ENCODE measurements at regions not wholly inside any gene's neighbourhood (a gene's known extent, or its start where the extent isn't known, plus 50 kb on each side); places are given as distances from the start of the nearest gene placed in this dataset.
"Not testable (repeated sequence)": the region's sequence is repeated elsewhere in the genome, so short reads cannot be mapped to it uniquely, and the experiment has no call there.

GRCh38 chr14:105890474-105891220 is 364.3 kb downstream of the TMEM121 start:
- no peak for DNase-seq (ENCODE audit: low read depth)
- no peak for TF ChIP-seq CTCF (conservative IDR thresholded peaks at IDR 0.05; ENCODE audit: low read depth, low read length)

DNA sequence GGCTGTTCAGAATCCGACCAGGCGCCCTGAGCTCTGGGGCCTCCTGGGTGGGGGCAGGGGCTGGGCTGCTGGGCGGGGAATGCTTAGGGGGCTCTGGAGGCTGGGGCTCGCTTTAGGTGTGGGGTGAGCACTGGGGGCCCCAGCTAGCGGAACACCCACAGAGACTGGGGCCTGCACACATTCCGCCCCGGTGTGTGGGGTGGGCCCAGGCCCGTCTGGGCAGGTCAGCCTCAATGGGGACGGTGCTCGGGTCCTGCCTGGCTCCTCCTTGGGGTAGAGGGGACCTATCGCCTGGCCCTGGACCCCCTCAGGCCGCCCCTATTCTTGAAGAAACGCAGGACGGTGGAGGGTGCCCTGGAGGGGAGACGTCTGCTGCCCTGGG is 364.8 kb downstream of the TMEM121 start:
- no peak for TF ChIP-seq CTCF (conservative IDR thresholded peaks at IDR 0.05; ENCODE audit: low read depth, low read length)
- no peak for DNase-seq (ENCODE audit: low read depth)
- no peak overlapping the region for H3K4me3 ChIP-seq (ENCODE audit: low read length)

More at GRCh38 chr14:105890474-105891220, 364.3 kb downstream of the TMEM121 start:
- no peak overlapping the region for H3K4me3 ChIP-seq (ENCODE audit: low read length)

GRCh38 chr14:105891631-105892452 is 365.5 kb downstream of the TMEM121 start:
- no peak for TF ChIP-seq CTCF (conservative IDR thresholded peaks at IDR 0.05; ENCODE audit: low read depth, low read length)

GRCh38 chr14:105892453-105893441 is 366.4 kb downstream of the TMEM121 start:
- DNase-seq (ENCODE audit: low read depth); H3K4me3 ChIP-seq (ENCODE audit: low read length): not testable (repeated sequence)

More at GRCh38 chr14:105891631-105892452, 365.5 kb downstream of the TMEM121 start:
- no peak for DNase-seq (ENCODE audit: low read depth)
- H3K4me3 ChIP-seq (ENCODE audit: low read length), result no peak overlapping the region

DNA sequence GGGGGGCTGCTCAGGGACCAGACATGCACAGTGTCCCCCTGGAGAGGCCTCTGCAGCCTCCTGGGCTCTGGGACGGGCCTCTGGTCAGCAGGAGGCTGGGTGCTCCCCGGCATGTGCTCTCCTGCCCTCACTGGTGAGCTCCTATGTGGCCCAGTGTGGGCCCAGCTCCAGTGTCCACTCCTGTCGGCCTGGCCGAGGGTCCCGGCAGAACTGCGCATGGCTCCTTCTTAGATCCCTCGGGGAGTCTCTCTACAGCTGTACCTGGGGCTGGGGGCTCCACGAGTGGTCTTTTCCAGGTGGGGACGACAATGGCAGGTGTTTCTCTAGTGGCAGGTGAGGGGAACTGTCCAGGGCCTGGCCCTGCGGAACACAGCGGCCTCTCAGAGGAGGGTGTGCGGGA is 367.3 kb downstream of the TMEM121 start:
- DNase-seq (ENCODE audit: low read depth); H3K4me3 ChIP-seq (ENCODE audit: low read length): not testable (repeated sequence)

DNA sequence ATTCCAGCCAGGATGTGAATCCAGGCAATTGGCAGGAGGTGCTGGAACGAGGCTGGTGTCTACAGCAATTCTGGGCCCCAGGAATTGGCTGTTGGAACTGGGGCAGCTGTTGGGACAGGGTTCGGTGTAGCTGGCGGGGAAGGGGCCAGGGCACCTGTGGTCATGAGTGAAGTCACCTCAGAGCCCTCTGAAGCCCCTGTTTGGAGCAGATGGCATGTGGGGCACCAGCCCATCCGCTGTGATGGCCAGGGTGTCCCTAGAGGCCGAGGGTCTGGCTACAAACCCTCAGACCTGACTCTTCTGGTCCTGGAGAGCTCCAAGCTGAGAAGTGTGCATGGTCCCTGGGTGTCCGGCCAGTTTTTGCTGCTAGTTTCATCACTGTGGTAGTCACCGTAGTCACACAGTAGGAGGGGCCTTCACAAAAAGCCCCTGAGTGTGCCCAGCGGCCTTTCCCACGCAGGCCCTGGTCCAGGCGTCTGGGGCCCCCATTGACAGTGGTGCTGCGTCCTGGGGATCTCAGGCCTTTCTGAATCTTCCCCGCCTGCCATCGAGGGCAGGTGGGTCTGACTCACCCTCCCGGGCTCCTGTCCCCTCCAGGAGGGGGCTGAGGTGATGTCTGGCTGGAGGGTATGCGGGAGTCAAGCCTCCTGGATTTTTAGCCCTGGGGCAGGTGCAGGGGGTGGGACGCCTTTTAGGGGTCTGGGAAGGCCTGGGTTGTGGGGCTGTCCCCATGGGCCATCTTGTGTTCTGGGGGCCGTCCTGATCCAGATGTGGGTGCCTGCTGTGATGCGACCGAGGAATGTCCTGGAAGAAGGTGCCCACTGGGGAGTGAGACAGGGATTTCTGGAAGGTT is 368.0 kb downstream of the TMEM121 start:
- no peak overlapping the region for H3K4me3 ChIP-seq (ENCODE audit: low read length)
- TF ChIP-seq CTCF (conservative IDR thresholded peaks at IDR 0.05; ENCODE audit: low read depth, low read length), result no peak
- DNase-seq (ENCODE audit: low read depth), result no peak
